ENCODE measurements at regions not wholly inside any gene's neighbourhood (a gene's known extent, or its start where the extent isn't known, plus 50 kb on each side); places are given as distances from the start of the nearest gene placed in this dataset.

GRCh38 chr13:107799001-107799400, 416.3 kb downstream of the LIG4 start:
- Histone ChIP-seq H3K27ac (ENCODE audit: low read depth in 2 of 2, low read length in 1 of 2) (no peak overlapping the region; a peak in 1 of 4 replicates), H3K27me3 (ENCODE audit: insufficient read depth) (no peaks in the 10 kb centered on the region), H2AFZ (ENCODE audit: low read depth) (no peak overlapping the region), H3K4me3 (ENCODE audit: low read depth in 2 of 2, low read length in 1 of 2) (no peak overlapping the region), H3K9ac (no peak overlapping the region), H3F3A (replicated peaks; ENCODE audit: insufficient read depth) (no peaks in the 10 kb centered on the region), H3K9me2 (no peaks in the 10 kb centered on the region), H3K4me2 (no peak overlapping the region), H3K9me3 (no peaks in the 10 kb centered on the region), H4K20me1 (ENCODE audit: insufficient read depth) (no peaks in the 10 kb centered on the region), H3K36me3 (replicated peaks in 1 of 2; ENCODE audit: control insufficient read depth in 1 of 2, insufficient read depth in 2 of 2, low read length in 1 of 2) (no peaks in the 10 kb centered on the region), H3K79me2 (ENCODE audit: insufficient read depth) (peaks cover 72% of the 10 kb centered on the region), H3K4me1 (ENCODE audit: control insufficient read depth in 1 of 2, insufficient read depth in 2 of 2, low read depth in 1 of 2, low read length in 1 of 2) (peaks cover 0 to 5% of the 10 kb centered on the region in 2 experiments; a peak in 3 of 4 replicates)
- TF ChIP-seq EZH2phosphoT487 (IDR thresholded peaks at IDR 0.05; ENCODE audit: borderline replicate concordance, low read depth) (no peak), FOSL2 (IDR thresholded peaks at IDR 0.05; ENCODE audit: borderline replicate concordance, low read depth) (no peak), TAF1 (IDR thresholded peaks at IDR 0.05; ENCODE audit: borderline replicate concordance, low read depth, low read length) (no peak), TEAD4 (IDR thresholded peaks at IDR 0.05; ENCODE audit: borderline replicate concordance, insufficient read depth) (no peak), RFX5 (IDR thresholded peaks at IDR 0.05; ENCODE audit: low read length) (no peak), NRF1 (IDR thresholded peaks at IDR 0.05; ENCODE audit: low read depth, low read length) (no peak), FOXM1 (IDR thresholded peaks at IDR 0.05; ENCODE audit: low read depth) (no peak), NFIC (IDR thresholded peaks at IDR 0.05; ENCODE audit: borderline replicate concordance) (no peak), FOXJ3 (CRISPR knock-in tag; IDR thresholded peaks at IDR 0.05) (no peak), ELF1 (IDR thresholded peaks at IDR 0.05) (no peak), PBX3 (IDR thresholded peaks at IDR 0.05) (no peak), SMC3 (IDR thresholded peaks at IDR 0.05; ENCODE audit: low read depth, low read length) (no peak), USF2 (IDR thresholded peaks at IDR 0.05; ENCODE audit: borderline replicate concordance, low read depth, low read length) (no peak), YY1 (IDR thresholded peaks at IDR 0.05; ENCODE audit: low read depth) (no peak), CTCF (IDR thresholded peaks at IDR 0.05) (no peak), MEF2A (IDR thresholded peaks at IDR 0.05; ENCODE audit: borderline replicate concordance, low read depth) (no peak), GABPA (IDR thresholded peaks at IDR 0.05; ENCODE audit: low read depth) (no peak), CHD2 (IDR thresholded peaks at IDR 0.05; ENCODE audit: low read length, partially characterized antibody) (no peak)
- 72% methylated on average over 5 of the region's 5 CpGs for WGBS (ENCODE audit: low lambda C conversion rate)
- CTCF ChIA-PET = interaction anchor here (0.8 to 1.1 kb wide), 2 partner anchors 12 to 573 kb away, joined by 3 read pairs; no protein-coding TSS in a partner anchor
- POLR2A ChIA-PET = no interaction called here
- DNase-seq = no peak
